HEK293T (cell line): ENCODE measurements at regions not wholly inside any gene's neighbourhood (a gene's known extent, or its start where the extent isn't known, plus 50 kb on each side); places are given as distances from the start of the nearest gene placed in this dataset.

Experiments used
- ARNT ChIP-seq: fragments of 450-650 bp; IDR thresholded peaks from 2 replicates; pipeline ENCODE4 v1.6.1; 2017; ENCODE audit warnings: mild to moderate bottlenecking
- FOXM1 ChIP-seq: fragments of 450-650 bp; IDR thresholded peaks from 2 replicates; pipeline ENCODE4 v1.6.1; 2017; ENCODE audit warnings: mild to moderate bottlenecking, borderline replicate concordance

GRCh38 chr7:36090976-36091873 is 61.8 kb upstream of the EEPD1 start:
- TF ChIP-seq FOXM1 (no peak), ARNT (no peak)
